H9 (cell line): ENCODE measurements at regions not wholly inside any gene's neighbourhood (a gene's known extent, or its start where the extent isn't known, plus 50 kb on each side); places are given as distances from the start of the nearest gene placed in this dataset.

Experiments used
- DNase-seq: peaks from one replicate; pipeline ENCODE4 v3.0.0-alpha.2; 2017
- H2AFZ ChIP-seq: one replicate; pipeline ENCODE4 v1.6.1; 2013; ENCODE audit warnings: mild to moderate bottlenecking, low read length, control low read depth, moderate library complexity
- H2AK5ac ChIP-seq: 2 replicates; pipeline ENCODE4 v1.6.1; 2013; ENCODE audit warnings: low read length, control low read depth, mixed read lengths; ENCODE audit not compliant: insufficient read length
- H2BK120ac ChIP-seq: one replicate; pipeline ENCODE4 v1.6.1; 2013; ENCODE audit warnings: low read depth, mild to moderate bottlenecking, low read length, control low read depth, inconsistent platforms; ENCODE audit not compliant: poor library complexity, severe bottlenecking
- H2BK12ac ChIP-seq: 2 replicates; pipeline ENCODE4 v1.6.1; 2013; ENCODE audit warnings: low read length, control low read depth, mixed read lengths, low read depth; ENCODE audit not compliant: insufficient read length
- H2BK15ac ChIP-seq: 2 replicates; pipeline ENCODE4 v1.6.1; 2013; ENCODE audit warnings: low read depth, low read length, control low read depth
- H2BK20ac ChIP-seq: one replicate; pipeline ENCODE4 v1.6.1; 2013; ENCODE audit warnings: low read depth, mild to moderate bottlenecking, low read length, control low read depth, inconsistent platforms; ENCODE audit not compliant: poor library complexity, severe bottlenecking
- H2BK5ac ChIP-seq: 2 replicates; pipeline ENCODE4 v1.6.1; 2013; ENCODE audit warnings: low read length, control low read depth, mixed read lengths; ENCODE audit not compliant: insufficient read length
- H3K14ac ChIP-seq: 2 replicates; pipeline ENCODE4 v1.6.1; 2013; ENCODE audit warnings: low read length, control low read depth; ENCODE audit not compliant: insufficient read depth
- H3K18ac ChIP-seq: 2 replicates; pipeline ENCODE4 v1.6.1; 2013; ENCODE audit warnings: low read depth, mild to moderate bottlenecking, mixed read lengths, low read length, control low read depth; ENCODE audit not compliant: insufficient read length
- H3K23ac ChIP-seq: 2 replicates; pipeline ENCODE4 v1.6.1; 2013; ENCODE audit warnings: low read length, control low read depth, mixed read lengths, low read depth; ENCODE audit not compliant: insufficient read length
- H3K23me2 ChIP-seq: 2 replicates; pipeline ENCODE4 v1.6.1; 2013; ENCODE audit warnings: low read depth, mild to moderate bottlenecking, mixed read lengths, low read length, control low read depth; ENCODE audit not compliant: insufficient read length, poor library complexity, severe bottlenecking
- H3K27ac ChIP-seq: 2 replicates; pipeline ENCODE4 v1.5.1; 2013; ENCODE audit warnings: low read length, control low read depth, mixed read lengths, low read depth; ENCODE audit not compliant: insufficient read length
- H3K27me3 ChIP-seq: 2 replicates; pipeline ENCODE4 v1.6.1; 2013; ENCODE audit warnings: low read length, control low read depth, inconsistent platforms; ENCODE audit not compliant: insufficient read depth
- H3K4ac ChIP-seq: 2 replicates; pipeline ENCODE4 v1.6.1; 2013; ENCODE audit warnings: low read depth, mild to moderate bottlenecking, control low read depth, inconsistent platforms, low read length, moderate library complexity
- H3K4me1 ChIP-seq: 2 replicates; pipeline ENCODE4 v1.6.1; 2013; ENCODE audit warnings: low read length, control low read depth, inconsistent platforms; ENCODE audit not compliant: insufficient read depth
- H3K4me2 ChIP-seq: 2 replicates; pipeline ENCODE4 v1.6.1; 2013; ENCODE audit warnings: low read length, control low read depth, mixed read lengths; ENCODE audit not compliant: insufficient read length, insufficient read depth
- H3K56ac ChIP-seq: 2 replicates; pipeline ENCODE4 v1.6.1; 2013; ENCODE audit warnings: low read depth, mild to moderate bottlenecking, mixed read lengths, low read length, control low read depth; ENCODE audit not compliant: insufficient read length
- H3K79me1 ChIP-seq: 2 replicates; pipeline ENCODE4 v1.6.1; 2013; ENCODE audit warnings: low read depth, mild to moderate bottlenecking, moderate library complexity, low read length, control low read depth, inconsistent platforms; ENCODE audit not compliant: insufficient read depth, poor library complexity, severe bottlenecking
- H3K79me2 ChIP-seq: 2 replicates; pipeline ENCODE4 v1.6.1; 2013; ENCODE audit warnings: low read length, control low read depth, inconsistent platforms; ENCODE audit not compliant: insufficient read depth
- H3K9ac ChIP-seq: 2 replicates; pipeline ENCODE4 v1.6.1; 2013; ENCODE audit warnings: low read length, control low read depth, mixed read lengths; ENCODE audit not compliant: insufficient read length; ENCODE audit errors: extremely low read depth
- H3K9me3 ChIP-seq: one replicate; pipeline ENCODE4 v1.6.1; 2013; ENCODE audit warnings: low read depth, low read length, inconsistent platforms; ENCODE audit not compliant: control insufficient read depth
- H3T11ph ChIP-seq: one replicate; pipeline ENCODE4 v1.6.1; 2013; ENCODE audit warnings: mild to moderate bottlenecking, low read length, control low read depth, inconsistent platforms
- H4K20me1 ChIP-seq: one replicate; pipeline ENCODE4 v1.6.1; 2013; ENCODE audit not compliant: control insufficient read depth, insufficient read length, insufficient read depth
- H4K5ac ChIP-seq: 2 replicates; pipeline ENCODE4 v1.6.1; 2013; ENCODE audit warnings: low read depth, mild to moderate bottlenecking, mixed read lengths, low read length, control low read depth; ENCODE audit not compliant: insufficient read length
- H4K8ac ChIP-seq: replicated peaks from 2 replicates; pipeline ENCODE4 v1.6.1; 2013; ENCODE audit warnings: low read length, control low read depth, mixed read lengths, low read depth; ENCODE audit not compliant: insufficient read length
- H4K91ac ChIP-seq: 2 replicates; pipeline ENCODE4 v1.6.1; 2013; ENCODE audit warnings: low read depth, mild to moderate bottlenecking, moderate library complexity, mixed read lengths, low read length, control low read depth; ENCODE audit not compliant: insufficient read length
- H3K27ac Mint-ChIP-seq, 3 experiments: 2 replicates in 2 of 3; 3 replicates in 1 of 3; pipeline ENCODE4 v1.8.0; 2020 to 2021; ENCODE audit warnings: mixed read lengths in 3 of 3, mild to moderate bottlenecking in 1 of 3, moderate library complexity in 1 of 3
- H3K27me3 Mint-ChIP-seq: 2 replicates; pipeline ENCODE4 v1.8.0; 2021; ENCODE audit warnings: low read depth, mild to moderate bottlenecking, moderate library complexity, mixed read lengths
- H3K36me3 Mint-ChIP-seq, 3 experiments: 2 replicates in 2 of 3; 3 replicates in 1 of 3; pipeline ENCODE4 v1.8.0; 2020 to 2021; ENCODE audit warnings: low read depth in 3 of 3, mixed read lengths in 3 of 3; ENCODE audit not compliant: insufficient read depth in 1 of 3
- H3K4me1 Mint-ChIP-seq, 2 experiments: 2 replicates each; pipeline ENCODE4 v1.8.0; 2020; ENCODE audit warnings: mixed read lengths in 2 of 2
- H3K4me3 Mint-ChIP-seq, 2 experiments: 2 replicates in 1 of 2; 3 replicates in 1 of 2; pipeline ENCODE4 v1.8.0; 2020 to 2021; ENCODE audit warnings: mild to moderate bottlenecking in 2 of 2, mixed read lengths in 2 of 2, moderate library complexity in 1 of 2
- H3K9me3 Mint-ChIP-seq, 2 experiments: 2 replicates in 1 of 2; 3 replicates in 1 of 2; pipeline ENCODE4 v1.8.0; 2020; ENCODE audit warnings: mild to moderate bottlenecking in 2 of 2, mixed read lengths in 2 of 2, moderate library complexity in 1 of 2
- WGBS: extraction: QIAGEN DNeasy Blood & Tissue Kit; methylation state at CpG from one replicate; pipeline ENCODE4 v1.1.7; 2013; ENCODE audit warnings: missing lambda C conversion rate, low lambda C conversion rate, mixed read lengths; ENCODE audit not compliant: insufficient read length; ENCODE audit errors: extremely low coverage; 5-methylcytosine and 5-hydroxymethylcytosine counted together
- TF ChIP-seq, protein P1 (sequence below): fragments of 200-600 bp; sonication (generic); conservative IDR thresholded peaks from 3 replicates; pipeline ENCODE4 v1.8.0; 2021; ENCODE audit warnings: antibody characterized with exemption, mild to moderate bottlenecking

DNA sequence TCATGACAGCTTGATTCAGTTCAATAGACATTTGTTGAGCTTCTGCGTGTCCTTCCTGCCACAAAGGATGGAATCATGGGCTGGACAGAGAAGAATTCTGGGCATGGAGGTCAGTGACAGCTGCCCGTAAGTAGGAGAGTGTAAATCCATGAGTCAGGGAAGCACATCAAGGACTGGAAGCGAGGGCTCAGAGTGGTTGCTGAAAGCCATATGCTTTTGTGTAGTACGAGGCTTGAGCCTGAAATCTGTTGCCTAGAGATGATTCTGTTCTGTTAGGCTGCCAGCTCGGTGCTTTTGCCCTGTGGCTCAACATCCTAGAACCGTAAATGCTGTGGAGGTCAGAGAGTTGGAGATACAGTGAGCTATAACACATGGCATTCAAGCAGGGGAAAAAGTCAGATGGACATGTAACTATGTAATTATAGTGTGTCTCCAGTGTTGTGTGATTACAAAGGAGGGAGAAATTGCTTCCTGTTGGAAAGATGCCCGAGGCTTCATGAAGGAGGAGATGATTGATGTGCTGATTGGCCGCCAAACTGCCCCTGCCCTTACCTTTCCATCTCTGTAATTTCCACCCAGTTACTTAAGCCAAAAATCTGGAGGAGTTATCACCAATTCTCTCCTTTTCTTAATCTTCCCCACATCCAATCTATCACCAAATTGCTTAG, 92.8 kb upstream of the CACNA1E start:
- WGBS, result no CpG with 5 or more reads among the region's 8 CpGs
- Mint-ChIP-seq H3K4me3 (no peak overlapping the region; a peak in 1 of 5 replicates), H3K4me1 (peaks cover 4 to 10% of the 10 kb centered on the region in 2 experiments; a peak in 3 of 4 replicates)

More for the DNA sequence above, 92.8 kb upstream of the CACNA1E start:
- Mint-ChIP-seq H3K36me3 (no peaks in the 10 kb centered on the region), H3K27ac (no peak overlapping the region), H3K27me3 (peaks cover 4% of the 10 kb centered on the region), H3K9me3 (no peaks in the 10 kb centered on the region)
- Histone ChIP-seq H4K91ac (no peak overlapping the region), H3K9ac (no peak overlapping the region), H3T11ph (no peak overlapping the region), H3K23me2 (no peaks in the 10 kb centered on the region), H3K79me1 (no peaks in the 10 kb centered on the region), H3K23ac (no peak overlapping the region), H3K27me3 (no peaks in the 10 kb centered on the region), H3K4ac (no peak overlapping the region), H2BK15ac (no peak overlapping the region), H3K9me3 (no peaks in the 10 kb centered on the region), H3K18ac (no peak overlapping the region), H4K20me1 (no peaks in the 10 kb centered on the region), H2AFZ (no peak overlapping the region), H2BK120ac (no peak overlapping the region), H4K8ac (no peak overlapping the region), H4K5ac (no peak overlapping the region), H3K4me1 (no peaks in the 10 kb centered on the region), H2BK20ac (no peak overlapping the region), H2AK5ac (no peak overlapping the region), H3K56ac (no peak overlapping the region), H2BK12ac (no peak overlapping the region), H2BK5ac (no peak overlapping the region), H3K27ac (no peak overlapping the region), H3K79me2 (no peaks in the 10 kb centered on the region), H3K4me2 (no peak overlapping the region), H3K14ac (no peak overlapping the region)
- DNase-seq, result no peak
- TF ChIP-seq, protein P1, sequence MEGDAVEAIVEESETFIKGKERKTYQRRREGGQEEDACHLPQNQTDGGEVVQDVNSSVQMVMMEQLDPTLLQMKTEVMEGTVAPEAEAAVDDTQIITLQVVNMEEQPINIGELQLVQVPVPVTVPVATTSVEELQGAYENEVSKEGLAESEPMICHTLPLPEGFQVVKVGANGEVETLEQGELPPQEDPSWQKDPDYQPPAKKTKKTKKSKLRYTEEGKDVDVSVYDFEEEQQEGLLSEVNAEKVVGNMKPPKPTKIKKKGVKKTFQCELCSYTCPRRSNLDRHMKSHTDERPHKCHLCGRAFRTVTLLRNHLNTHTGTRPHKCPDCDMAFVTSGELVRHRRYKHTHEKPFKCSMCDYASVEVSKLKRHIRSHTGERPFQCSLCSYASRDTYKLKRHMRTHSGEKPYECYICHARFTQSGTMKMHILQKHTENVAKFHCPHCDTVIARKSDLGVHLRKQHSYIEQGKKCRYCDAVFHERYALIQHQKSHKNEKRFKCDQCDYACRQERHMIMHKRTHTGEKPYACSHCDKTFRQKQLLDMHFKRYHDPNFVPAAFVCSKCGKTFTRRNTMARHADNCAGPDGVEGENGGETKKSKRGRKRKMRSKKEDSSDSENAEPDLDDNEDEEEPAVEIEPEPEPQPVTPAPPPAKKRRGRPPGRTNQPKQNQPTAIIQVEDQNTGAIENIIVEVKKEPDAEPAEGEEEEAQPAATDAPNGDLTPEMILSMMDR, result no peak
